Type B pancreatic cell (in vitro differentiated cells): ENCODE measurements at regions not wholly inside any gene's neighbourhood (a gene's known extent, or its start where the extent isn't known, plus 50 kb on each side); places are given as distances from the start of the nearest gene placed in this dataset.
A peak's percentile ranks its signal among the peaks of the same experiment; 100 is the strongest.

Experiments used
- DNase-seq: peaks from one replicate; pipeline ENCODE4 v3.0.0; 2021; ENCODE audit warnings: mixed read lengths; ENCODE audit not compliant: unreplicated experiment; ENCODE audit errors: extremely low spot score
- H3K27ac Mint-ChIP-seq: 2 replicates; pipeline ENCODE4 v1.8.0; 2021; ENCODE audit warnings: mild to moderate bottlenecking, mixed read lengths
- H3K27me3 Mint-ChIP-seq: 2 replicates; pipeline ENCODE4 v1.8.0; 2021; ENCODE audit warnings: mixed read lengths
- H3K36me3 Mint-ChIP-seq: 2 replicates; pipeline ENCODE4 v1.8.0; 2021; ENCODE audit warnings: mixed read lengths
- H3K4me1 Mint-ChIP-seq: one replicate; pipeline ENCODE4 v1.8.0; 2021; ENCODE audit warnings: mixed read lengths; ENCODE audit not compliant: unreplicated experiment
- H3K4me3 Mint-ChIP-seq: 2 replicates; pipeline ENCODE4 v1.8.0; 2021; ENCODE audit warnings: mild to moderate bottlenecking, mixed read lengths
- H3K9me3 Mint-ChIP-seq: 2 replicates; pipeline ENCODE4 v1.8.0; 2021; ENCODE audit warnings: mixed read lengths
- CTCF ChIP-seq: fragments of 200-600 bp; sonication (generic); conservative IDR thresholded peaks from 2 replicates; pipeline ENCODE4 v1.5.0; 2021; ENCODE audit warnings: antibody characterized with exemption, mild to moderate bottlenecking

GRCh38 chr6:140828856-140829255, 1303.9 kb upstream of the GJE1 start:
- Mint-ChIP-seq H3K27ac (no peak overlapping the region), H3K4me1 (no peaks in the 10 kb centered on the region), H3K9me3 (no peaks in the 10 kb centered on the region), H3K36me3 (no peaks in the 10 kb centered on the region), H3K27me3 (no peaks in the 10 kb centered on the region), H3K4me3 (no peak overlapping the region)
- no peak for TF ChIP-seq CTCF
- DNase-seq, result no peak

GRCh38 chr6:140827593-140827992, 1305.1 kb upstream of the GJE1 start:
- no peak for TF ChIP-seq CTCF
- DNase-seq, result no peak
- Mint-ChIP-seq H3K27me3 (no peaks in the 10 kb centered on the region), H3K4me3 (no peak overlapping the region), H3K9me3 (no peaks in the 10 kb centered on the region), H3K36me3 (no peaks in the 10 kb centered on the region), H3K27ac (no peak overlapping the region), H3K4me1 (no peaks in the 10 kb centered on the region)

GRCh38 chr6:140825731-140826130, 1307.0 kb upstream of the GJE1 start:
- no peak overlapping the region for H3K4me3 Mint-ChIP-seq
- no peaks in the 10 kb centered on the region for H3K9me3 Mint-ChIP-seq
- no peaks in the 10 kb centered on the region for H3K36me3 Mint-ChIP-seq
- H3K27ac Mint-ChIP-seq, result no peak overlapping the region
- H3K4me1 Mint-ChIP-seq, result no peaks in the 10 kb centered on the region
- TF ChIP-seq CTCF, result no peak
- no peak for DNase-seq
- no peaks in the 10 kb centered on the region for H3K27me3 Mint-ChIP-seq

- H3K27me3 Mint-ChIP-seq, result no peaks in the 10 kb centered on the region
Observed at GRCh38 chr6:140824595-140824994, 1308.1 kb upstream of the GJE1 start.

GRCh38 chr6:140821196-140821595, 1311.5 kb upstream of the GJE1 start:
- DNase-seq, result no peak
- Mint-ChIP-seq H3K27me3 (no peaks in the 10 kb centered on the region), H3K4me1 (peaks cover 12% of the 10 kb centered on the region), H3K27ac (no peak overlapping the region), H3K36me3 (no peaks in the 10 kb centered on the region), H3K9me3 (no peaks in the 10 kb centered on the region), H3K4me3 (no peak overlapping the region)
- no peak for TF ChIP-seq CTCF

More at GRCh38 chr6:140824595-140824994, 1308.1 kb upstream of the GJE1 start:
- Mint-ChIP-seq H3K36me3 (no peaks in the 10 kb centered on the region), H3K9me3 (no peaks in the 10 kb centered on the region), H3K4me3 (no peak overlapping the region), H3K4me1 (no peaks in the 10 kb centered on the region), H3K27ac (no peak overlapping the region)
- TF ChIP-seq CTCF, result no peak
- DNase-seq, result no peak

GRCh38 chr6:140817176-140817575, 1315.5 kb upstream of the GJE1 start:
- H3K4me1 Mint-ChIP-seq, result peaks cover 14% of the 10 kb centered on the region
- TF ChIP-seq CTCF, result no peak
- DNase-seq, result no peak
- H3K27ac Mint-ChIP-seq, result peak overlapping the region; percentile 2
- no peaks in the 10 kb centered on the region for H3K9me3 Mint-ChIP-seq
- H3K4me3 Mint-ChIP-seq, result no peak overlapping the region
- H3K36me3 Mint-ChIP-seq, result no peaks in the 10 kb centered on the region
- no peaks in the 10 kb centered on the region for H3K27me3 Mint-ChIP-seq
